ENCODE measurements at regions not wholly inside any gene's neighbourhood (a gene's known extent, or its start where the extent isn't known, plus 50 kb on each side); places are given as distances from the start of the nearest gene placed in this dataset.

DNA sequence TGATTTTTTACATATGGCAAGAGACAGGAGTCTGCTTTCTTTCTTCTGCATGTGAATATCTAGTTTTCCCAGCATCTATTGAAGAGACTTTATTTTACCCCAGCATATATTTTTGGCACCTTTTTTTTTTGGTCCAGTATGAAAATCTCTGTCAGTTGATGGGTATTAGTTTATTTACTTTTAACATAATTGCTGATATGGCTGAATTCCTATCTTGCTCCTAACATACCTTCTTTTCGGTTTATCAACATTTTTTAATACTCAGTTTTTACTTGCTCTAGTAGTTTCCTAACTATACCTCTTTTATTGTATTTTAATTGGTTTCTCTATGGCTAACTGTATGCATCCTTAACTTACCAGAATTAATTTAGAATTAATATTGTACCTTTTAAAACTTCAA lies 77.5 kb upstream of the PDE7B start:
- intact Hi-C loops (cut with DNase I), result no loop called here
- H3K27me3 ChIP-seq, result no peaks in the 10 kb centered on the region
- H3K4me3 ChIP-seq, result no peak overlapping the region
- no peak for TF ChIP-seq EP300 (IDR thresholded peaks at IDR 0.05)
- TF ChIP-seq POLR2A (IDR thresholded peaks at IDR 0.05), result no peak
- no peak for TF ChIP-seq POLR2AphosphoS5 (IDR thresholded peaks at IDR 0.05)
- TF ChIP-seq, protein P1, sequence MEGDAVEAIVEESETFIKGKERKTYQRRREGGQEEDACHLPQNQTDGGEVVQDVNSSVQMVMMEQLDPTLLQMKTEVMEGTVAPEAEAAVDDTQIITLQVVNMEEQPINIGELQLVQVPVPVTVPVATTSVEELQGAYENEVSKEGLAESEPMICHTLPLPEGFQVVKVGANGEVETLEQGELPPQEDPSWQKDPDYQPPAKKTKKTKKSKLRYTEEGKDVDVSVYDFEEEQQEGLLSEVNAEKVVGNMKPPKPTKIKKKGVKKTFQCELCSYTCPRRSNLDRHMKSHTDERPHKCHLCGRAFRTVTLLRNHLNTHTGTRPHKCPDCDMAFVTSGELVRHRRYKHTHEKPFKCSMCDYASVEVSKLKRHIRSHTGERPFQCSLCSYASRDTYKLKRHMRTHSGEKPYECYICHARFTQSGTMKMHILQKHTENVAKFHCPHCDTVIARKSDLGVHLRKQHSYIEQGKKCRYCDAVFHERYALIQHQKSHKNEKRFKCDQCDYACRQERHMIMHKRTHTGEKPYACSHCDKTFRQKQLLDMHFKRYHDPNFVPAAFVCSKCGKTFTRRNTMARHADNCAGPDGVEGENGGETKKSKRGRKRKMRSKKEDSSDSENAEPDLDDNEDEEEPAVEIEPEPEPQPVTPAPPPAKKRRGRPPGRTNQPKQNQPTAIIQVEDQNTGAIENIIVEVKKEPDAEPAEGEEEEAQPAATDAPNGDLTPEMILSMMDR (IDR thresholded peaks at IDR 0.05), result no peak
- no peaks in the 10 kb centered on the region for H3K9me3 ChIP-seq
- no peaks in the 10 kb centered on the region for H3K36me3 ChIP-seq
- no peaks in the 10 kb centered on the region for H3K4me1 ChIP-seq
- 87 to 92% methylated on average over 1 of the region's 1 CpG for WGBS, 2 donors
- no peak overlapping the region for H3K27ac ChIP-seq
- no peak for DNase-seq

DNA sequence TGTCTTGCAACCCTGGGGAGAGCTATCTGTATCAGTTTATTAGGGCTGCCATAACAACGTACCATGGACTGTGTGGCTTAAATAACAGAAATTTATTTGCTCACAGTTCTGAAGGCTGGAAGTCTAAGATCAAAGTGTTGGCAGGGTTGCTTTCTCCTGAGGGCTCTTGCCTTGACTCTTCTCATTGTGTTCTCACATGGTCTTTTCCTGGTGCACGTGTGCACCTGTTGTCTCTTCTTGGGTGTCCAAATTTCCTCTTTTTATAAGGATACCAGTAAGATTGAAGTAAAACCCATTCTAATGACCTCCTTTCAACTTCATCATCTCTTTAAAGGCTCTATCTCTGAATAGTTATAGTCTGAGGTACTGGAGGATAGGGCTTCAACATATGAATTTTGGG lies 72.3 kb upstream of the PDE7B start:
- 53 to 78% methylated on average over 2 of the region's 2 CpGs for WGBS, 2 donors
- no peaks in the 10 kb centered on the region for H3K27me3 ChIP-seq
- H3K27ac ChIP-seq, result no peak overlapping the region
- H3K4me1 ChIP-seq, result no peaks in the 10 kb centered on the region
- no peak for DNase-seq
- no peak overlapping the region for H3K4me3 ChIP-seq
- no peak for TF ChIP-seq POLR2A (IDR thresholded peaks at IDR 0.05)
- TF ChIP-seq, protein P1 (IDR thresholded peaks at IDR 0.05), result no peak
- TF ChIP-seq EP300 (IDR thresholded peaks at IDR 0.05), result no peak
- no peak for TF ChIP-seq POLR2AphosphoS5 (IDR thresholded peaks at IDR 0.05)
- intact Hi-C loops (cut with DNase I), result no loop called here
- H3K9me3 ChIP-seq, result no peaks in the 10 kb centered on the region
- no peaks in the 10 kb centered on the region for H3K36me3 ChIP-seq

DNA sequence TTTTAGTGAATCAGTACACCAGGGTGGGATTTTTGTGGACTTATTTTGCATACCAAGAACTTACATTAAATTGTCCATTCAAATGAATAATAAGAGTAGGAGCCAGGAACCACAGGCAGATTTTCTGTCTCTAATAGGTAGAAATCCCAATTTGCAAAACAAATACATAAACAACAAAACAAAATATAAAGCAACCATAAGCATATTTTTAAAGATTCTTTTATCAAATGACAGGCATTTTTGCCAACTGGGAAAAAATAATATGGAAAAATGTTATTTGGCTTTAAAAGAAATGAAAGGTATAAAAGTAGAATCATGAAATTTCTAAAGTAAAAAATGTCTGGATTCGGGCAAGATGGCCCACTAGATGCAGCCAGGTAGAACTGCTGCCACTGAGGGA lies 71.2 kb upstream of the PDE7B start:
- Histone ChIP-seq H3K9me3 (no peaks in the 10 kb centered on the region), H3K27me3 (no peaks in the 10 kb centered on the region), H3K27ac (no peak overlapping the region), H3K4me3 (no peak overlapping the region), H3K4me1 (no peaks in the 10 kb centered on the region), H3K36me3 (no peaks in the 10 kb centered on the region)
- WGBS, 2 donors, result 80 to 90% methylated on average over 1 of the region's 1 CpG
- TF ChIP-seq POLR2AphosphoS5 (IDR thresholded peaks at IDR 0.05) (no peak), EP300 (IDR thresholded peaks at IDR 0.05) (no peak), POLR2A (IDR thresholded peaks at IDR 0.05) (no peak)
- TF ChIP-seq, protein P1 (IDR thresholded peaks at IDR 0.05), result no peak
- DNase-seq, result no peak
- intact Hi-C loops (cut with DNase I), result no loop called here

DNA sequence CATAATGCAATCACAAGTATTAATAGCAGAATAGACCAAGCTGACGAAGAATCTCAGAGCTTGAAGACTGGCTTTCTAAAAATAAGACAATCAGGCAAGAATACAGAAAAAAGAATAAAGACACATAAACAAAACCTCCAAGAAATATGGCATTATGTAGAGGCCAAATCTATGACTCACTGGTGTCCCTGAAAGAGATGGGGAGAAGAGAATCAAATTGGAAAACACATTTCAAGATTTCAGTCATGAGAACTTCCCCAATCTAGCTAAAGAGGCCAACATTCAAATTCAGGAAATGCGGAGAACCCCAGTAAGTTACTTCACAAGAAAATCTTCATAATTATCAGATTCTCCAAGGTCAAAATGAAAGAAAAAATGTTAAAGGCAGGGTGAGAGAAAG lies 69.0 kb upstream of the PDE7B start:
- no peak for DNase-seq
- no peaks in the 10 kb centered on the region for H3K36me3 ChIP-seq
- no peaks in the 10 kb centered on the region for H3K9me3 ChIP-seq
- no peak overlapping the region for H3K27ac ChIP-seq
- no peaks in the 10 kb centered on the region for H3K27me3 ChIP-seq
- 87% methylated on average over 2 of the region's 2 CpGs for WGBS, 2 donors
- no peak overlapping the region for H3K4me3 ChIP-seq
- TF ChIP-seq, protein P1 (IDR thresholded peaks at IDR 0.05), result no peak
- no peak for TF ChIP-seq POLR2AphosphoS5 (IDR thresholded peaks at IDR 0.05)
- no peak for TF ChIP-seq EP300 (IDR thresholded peaks at IDR 0.05)
- TF ChIP-seq POLR2A (IDR thresholded peaks at IDR 0.05), result no peak
- intact Hi-C loops (cut with DNase I), result no loop called here
- no peaks in the 10 kb centered on the region for H3K4me1 ChIP-seq

DNA sequence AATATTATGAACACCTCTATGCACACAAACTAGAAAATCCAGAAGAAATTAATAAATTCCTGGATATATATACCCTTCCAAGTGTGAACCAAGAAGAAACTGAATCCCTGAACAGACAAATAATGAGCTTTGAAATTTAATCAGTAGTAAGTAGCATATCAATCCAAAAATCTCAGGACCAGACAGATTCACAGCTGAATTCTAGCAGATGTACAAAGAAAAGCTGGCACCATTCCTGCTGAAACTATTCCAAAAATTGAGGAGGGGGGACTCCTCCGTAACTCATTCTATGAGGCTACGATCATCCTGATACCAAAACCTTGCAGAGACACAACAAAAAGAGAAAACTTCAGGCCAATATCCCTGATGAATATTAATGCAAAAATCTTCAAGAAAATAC lies 67.0 kb upstream of the PDE7B start:
- WGBS, 2 donors, result 87 to 96% methylated on average over 2 of the region's 2 CpGs
- TF ChIP-seq EP300 (IDR thresholded peaks at IDR 0.05), result no peak
- no peak for TF ChIP-seq POLR2A (IDR thresholded peaks at IDR 0.05)
- no peaks in the 10 kb centered on the region for H3K4me1 ChIP-seq
- intact Hi-C loops (cut with DNase I), result no loop called here
- no peak overlapping the region for H3K4me3 ChIP-seq
- no peak overlapping the region for H3K27ac ChIP-seq
- H3K27me3 ChIP-seq, result no peaks in the 10 kb centered on the region
- no peaks in the 10 kb centered on the region for H3K9me3 ChIP-seq
- no peak for DNase-seq
- no peaks in the 10 kb centered on the region for H3K36me3 ChIP-seq

Measured in sigmoid colon (tissue), 6 donors.